K562 (cell line): ENCODE measurements at regions not wholly inside any gene's neighbourhood (a gene's known extent, or its start where the extent isn't known, plus 50 kb on each side); places are given as distances from the start of the nearest gene placed in this dataset.

Source experiments
- CBX5 ChIP-seq: IDR thresholded peaks from 2 replicates; pipeline ENCODE4 v1.6.1; 2014; ENCODE audit warnings: low read depth, borderline replicate concordance
- CREB1 ChIP-seq, 2 experiments: sonication (generic) in 1 of 2; formaldehyde crosslinking in 1 of 2; IDR thresholded peaks; 2 replicates each; pipeline versions ENCODE4 v1.6.1 to v1.8.0; 2012 to 2022; ENCODE audit warnings: inconsistent platforms in 1 of 2, mild to moderate bottlenecking in 1 of 2, missing genetic modification reagents in 1 of 2, moderate library complexity in 1 of 2
- CTCF ChIP-seq, 3 experiments: IDR thresholded peaks in 2 of 3; conservative IDR thresholded peaks in 1 of 3; 2 replicates each; pipeline ENCODE4 v1.5.1; 2011 to 2012; ENCODE audit warnings: low read length in 3 of 3, mild to moderate bottlenecking in 3 of 3, control low read depth in 2 of 3, improper control_type of control experiment in 1 of 3, inconsistent platforms in 1 of 3, low read depth in 1 of 3, mixed read lengths in 1 of 3, moderate library complexity in 1 of 3; ENCODE audit not compliant: insufficient read depth in 2 of 3
- ELF1 ChIP-seq: fragments of 200-800 bp; sonication (Bioruptor generic); IDR thresholded peaks from 2 replicates; pipeline ENCODE4 v1.6.1; 2016; ENCODE audit warnings: missing genetic modification characterization, missing compliant biosample characterization
- ETV1 ChIP-seq: fragments of 450-650 bp; conservative IDR thresholded peaks from 2 replicates; pipeline ENCODE4 v1.6.1; 2016; ENCODE audit warnings: missing genetic modification characterization, control low read depth, low read depth, missing compliant biosample characterization
- FOXA1 ChIP-seq: fragments of 450-650 bp; IDR thresholded peaks from 2 replicates; pipeline ENCODE4 v1.6.1; 2016; ENCODE audit warnings: mild to moderate bottlenecking, borderline replicate concordance
- GTF2F1 ChIP-seq: IDR thresholded peaks from 2 replicates; pipeline ENCODE4 v1.6.1; 2011; ENCODE audit warnings: low read depth, low read length, improper control_type of control experiment
- PCBP1 ChIP-seq: fragments of 200-400 bp; formaldehyde crosslinking; IDR thresholded peaks from 2 replicates; pipeline ENCODE4 v1.6.1; 2018; ENCODE audit warnings: mild to moderate bottlenecking, low read depth, low read length; ENCODE audit not compliant: poor library complexity, severe bottlenecking
- PPARD ChIP-seq: fragments of 250-450 bp; sonication (Bioruptor Pico); IDR thresholded peaks from 2 replicates; pipeline ENCODE4 v1.8.0; 2022; ENCODE audit warnings: inconsistent platforms, mild to moderate bottlenecking, moderate library complexity
- RBBP5 ChIP-seq: fragments of 200-600 bp; sonication (generic); IDR thresholded peaks from 2 replicates; pipeline ENCODE4 v1.6.1; 2012; ENCODE audit warnings: borderline replicate concordance, mild to moderate bottlenecking, low read length, control low read depth, inconsistent platforms; ENCODE audit not compliant: insufficient read depth, poor library complexity, severe bottlenecking
- TCF7 ChIP-seq: sonication (generic); IDR thresholded peaks from 2 replicates; pipeline ENCODE4 v1.6.1; 2016; ENCODE audit warnings: antibody characterized with exemption, borderline replicate concordance
- USF2 ChIP-seq: sonication (generic); formaldehyde crosslinking; IDR thresholded peaks from 2 replicates; pipeline ENCODE4 v1.5.0; 2020; ENCODE audit warnings: missing genetic modification reagents

- TF ChIP-seq USF2 (CRISPR knock-in tag) (no peak), CTCF (IDR thresholded peaks at IDR 0.05 in 2 of 3, conservative IDR thresholded peaks at IDR 0.05 in 1 of 3; ENCODE audit: insufficient read depth in 2 of 3, low read depth in 1 of 3, low read length in 3 of 3) (no peak), PCBP1 (no peak), ETV1 (no peak), GTF2F1 (no peak), ELF1 (tag) (no peak), TCF7 (no peak), RBBP5 (no peak), PPARD (CRISPR knock-in tag) (no peak), FOXA1 (no peak), CREB1 (IDR thresholded peaks at IDR 0.05) (no peak), CREB1 (CRISPR knock-in tag; IDR thresholded peaks at IDR 0.05) (no peak), CBX5 (no peak)
Observed at GRCh38 chr1:30399026-30399425, 324.4 kb downstream of the MATN1 start.
